GM21360 (cell line): ENCODE measurements at regions not wholly inside any gene's neighbourhood (a gene's known extent, or its start where the extent isn't known, plus 50 kb on each side); places are given as distances from the start of the nearest gene placed in this dataset.

Experiments used
- ATAC-seq: cut with Tn5 transposase; IDR thresholded peaks from one replicate; pipeline ENCODE4 v1.9.1; 2021; ENCODE audit warnings: mild to moderate bottlenecking, moderate library complexity; ENCODE audit not compliant: unreplicated experiment

GRCh38 chr15:70355275-70355795, 257.6 kb upstream of the TLE3 start:
- no peak for ATAC-seq

GRCh38 chr15:70354346-70354905, 256.7 kb upstream of the TLE3 start:
- ATAC-seq: no peak

- ATAC-seq: no peak
Measured at GRCh38 chr15:70353606-70354345, 256.1 kb upstream of the TLE3 start.

- ATAC-seq: no peak
Measured at GRCh38 chr15:70351941-70352774, 254.4 kb upstream of the TLE3 start.

- no peak for ATAC-seq
Measured at GRCh38 chr15:70351391-70351790, 253.7 kb upstream of the TLE3 start.

- no peak for ATAC-seq
Measured at GRCh38 chr15:70348581-70349344, 251.0 kb upstream of the TLE3 start.

- ATAC-seq: no peak
Measured at GRCh38 chr15:70348226-70348543, 250.5 kb upstream of the TLE3 start.

GRCh38 chr15:70347321-70348225, 249.9 kb upstream of the TLE3 start:
- ATAC-seq: no peak

- no peak for ATAC-seq
Measured at GRCh38 chr15:70345251-70346019, 247.7 kb upstream of the TLE3 start.

GRCh38 chr15:70344666-70345065, 246.9 kb upstream of the TLE3 start:
- ATAC-seq: no peak

GRCh38 chr15:70343961-70344621, 246.4 kb upstream of the TLE3 start:
- ATAC-seq: no peak

GRCh38 chr15:70342554-70343548, 245.1 kb upstream of the TLE3 start:
- no peak for ATAC-seq

- no peak for ATAC-seq
Measured at GRCh38 chr15:70342141-70342540, 244.4 kb upstream of the TLE3 start.

- no peak for ATAC-seq
Measured at GRCh38 chr15:70341566-70341965, 243.8 kb upstream of the TLE3 start.

GRCh38 chr15:70340494-70340870, 242.8 kb upstream of the TLE3 start:
- ATAC-seq: no peak

GRCh38 chr15:70339571-70340493, 242.1 kb upstream of the TLE3 start:
- no peak for ATAC-seq
